Prostate gland (tissue), 1 donor: ENCODE measurements at regions not wholly inside any gene's neighbourhood (a gene's known extent, or its start where the extent isn't known, plus 50 kb on each side); places are given as distances from the start of the nearest gene placed in this dataset.

Experiments
- POLR2A ChIP-seq: fragments of 450-650 bp; IDR thresholded peaks from one replicate; pipeline ENCODE4 v1.6.1; 2016; ENCODE audit warnings: antibody characterized with exemption, mild to moderate bottlenecking
- POLR2AphosphoS5 ChIP-seq: sonication (generic); formaldehyde crosslinking; IDR thresholded peaks from one replicate; pipeline ENCODE4 v1.6.1; 2017; ENCODE audit warnings: antibody characterized with exemption

DNA sequence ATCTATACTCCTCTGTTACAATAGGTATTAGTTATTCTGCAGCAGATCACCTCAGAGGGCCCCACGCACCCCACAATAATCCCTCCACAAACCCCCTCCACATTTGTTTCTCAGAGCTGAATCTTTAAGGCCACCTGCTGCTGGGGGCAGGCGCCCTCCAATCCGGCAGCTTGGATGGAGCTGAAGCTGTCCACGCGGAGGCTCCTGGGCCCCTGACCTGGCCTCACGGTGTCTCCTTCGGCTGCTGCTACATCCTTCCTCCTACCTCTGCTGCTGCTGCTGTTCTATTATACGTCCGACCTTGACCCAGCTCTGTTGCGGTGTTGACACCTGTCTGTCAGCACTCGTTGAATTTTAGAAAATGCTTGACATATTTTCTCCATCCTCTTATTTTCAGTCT, 430.2 kb upstream of the ZFP42 start:
- TF ChIP-seq POLR2AphosphoS5 (no peak), POLR2A (no peak)
